ENCODE measurements at regions not wholly inside any gene's neighbourhood (a gene's known extent, or its start where the extent isn't known, plus 50 kb on each side); places are given as distances from the start of the nearest gene placed in this dataset.

GRCh38 chr5:6255956-6256355, 122.4 kb downstream of the MED10 start:
- Mint-ChIP-seq H3K27ac (no peak overlapping the region), H3K4me1 (no peaks in the 10 kb centered on the region), H3K9me3 (peaks cover 23% of the 10 kb centered on the region), H3K4me3 (no peak overlapping the region), H3K36me3 (no peaks in the 10 kb centered on the region), H3K27me3 (ENCODE audit: low read depth) (peaks cover 24% of the 10 kb centered on the region)
- TF ChIP-seq CTCF (IDR thresholded peaks at IDR 0.05; ENCODE audit: unreplicated experiment): no peak
- no peak for DNase-seq (ENCODE audit: low spot score in 2 of 2, unreplicated experiment in 2 of 2)

- Mint-ChIP-seq H3K36me3 (no peaks in the 10 kb centered on the region), H3K27ac (no peak overlapping the region), H3K4me1 (no peaks in the 10 kb centered on the region), H3K9me3 (peaks cover 17% of the 10 kb centered on the region), H3K27me3 (ENCODE audit: low read depth) (peaks cover 23% of the 10 kb centered on the region), H3K4me3 (no peak overlapping the region)
- TF ChIP-seq CTCF (IDR thresholded peaks at IDR 0.05; ENCODE audit: unreplicated experiment): no peak
- DNase-seq (ENCODE audit: low spot score in 2 of 2, unreplicated experiment in 2 of 2): no peak
Measured at GRCh38 chr5:6253846-6254245, 124.5 kb downstream of the MED10 start.

GRCh38 chr5:6253281-6253680, 125.1 kb downstream of the MED10 start:
- no peak for TF ChIP-seq CTCF (IDR thresholded peaks at IDR 0.05; ENCODE audit: unreplicated experiment)
- H3K9me3 Mint-ChIP-seq: peaks cover 17% of the 10 kb centered on the region
- peaks cover 23% of the 10 kb centered on the region for H3K27me3 Mint-ChIP-seq (ENCODE audit: low read depth)
- no peak overlapping the region for H3K4me3 Mint-ChIP-seq
- no peak for DNase-seq (ENCODE audit: low spot score in 2 of 2, unreplicated experiment in 2 of 2)
- no peak overlapping the region for H3K27ac Mint-ChIP-seq
- no peaks in the 10 kb centered on the region for H3K4me1 Mint-ChIP-seq
- H3K36me3 Mint-ChIP-seq: no peaks in the 10 kb centered on the region

- Mint-ChIP-seq H3K9me3 (peaks cover 12% of the 10 kb centered on the region), H3K4me3 (no peak overlapping the region), H3K27me3 (ENCODE audit: low read depth) (peaks cover 20% of the 10 kb centered on the region), H3K4me1 (no peaks in the 10 kb centered on the region), H3K36me3 (no peaks in the 10 kb centered on the region), H3K27ac (no peak overlapping the region)
- DNase-seq (ENCODE audit: low spot score in 2 of 2, unreplicated experiment in 2 of 2): no peak
- no peak for TF ChIP-seq CTCF (IDR thresholded peaks at IDR 0.05; ENCODE audit: unreplicated experiment)
Measured at GRCh38 chr5:6252581-6252980, 125.8 kb downstream of the MED10 start.

GRCh38 chr5:6251565-6252102, 126.7 kb downstream of the MED10 start:
- H3K9me3 Mint-ChIP-seq: peaks cover 4% of the 10 kb centered on the region
- H3K27ac Mint-ChIP-seq: no peak overlapping the region
- no peaks in the 10 kb centered on the region for H3K4me1 Mint-ChIP-seq
- no peak overlapping the region for H3K4me3 Mint-ChIP-seq
- TF ChIP-seq CTCF (IDR thresholded peaks at IDR 0.05; ENCODE audit: unreplicated experiment): no peak
- no peak for DNase-seq (ENCODE audit: low spot score in 2 of 2, unreplicated experiment in 2 of 2)
- no peaks in the 10 kb centered on the region for H3K36me3 Mint-ChIP-seq
- peaks cover 16% of the 10 kb centered on the region for H3K27me3 Mint-ChIP-seq (ENCODE audit: low read depth)

- no peak overlapping the region for H3K4me3 Mint-ChIP-seq
- H3K9me3 Mint-ChIP-seq: peaks cover 4% of the 10 kb centered on the region
- H3K4me1 Mint-ChIP-seq: no peaks in the 10 kb centered on the region
- H3K27ac Mint-ChIP-seq: no peak overlapping the region
- DNase-seq (ENCODE audit: low spot score in 2 of 2, unreplicated experiment in 2 of 2): no peak
- peaks cover 18% of the 10 kb centered on the region for H3K27me3 Mint-ChIP-seq (ENCODE audit: low read depth)
- no peaks in the 10 kb centered on the region for H3K36me3 Mint-ChIP-seq
- no peak for TF ChIP-seq CTCF (IDR thresholded peaks at IDR 0.05; ENCODE audit: unreplicated experiment)
Measured at GRCh38 chr5:6250121-6250520, 128.2 kb downstream of the MED10 start.

Measured in mesothelial cell of epicardium (in vitro differentiated cells).